Liver (tissue), 8 donors: ENCODE measurements at regions not wholly inside any gene's neighbourhood (a gene's known extent, or its start where the extent isn't known, plus 50 kb on each side); places are given as distances from the start of the nearest gene placed in this dataset.

Source experiments
- DNase-seq: peaks from one replicate; pipeline ENCODE4 v3.0.0-alpha.2; 2017; ENCODE audit warnings: low spot score
- H3K27ac ChIP-seq, 2 donors: one replicate each; pipeline ENCODE4 v1.7.0; 2013; ENCODE audit warnings: inconsistent platforms in 2 of 2, low read length in 2 of 2, control low read depth in 1 of 2, low read depth in 1 of 2, mild to moderate bottlenecking in 1 of 2
- H3K27me3 ChIP-seq, 4 donors: one replicate each; pipeline versions ENCODE4 v1.6.1 to v1.7.0; 2013; ENCODE audit warnings: low read length in 3 of 4, inconsistent platforms in 1 of 4, mild to moderate bottlenecking in 1 of 4, moderate library complexity in 1 of 4; ENCODE audit not compliant: control insufficient read depth in 4 of 4, insufficient read depth in 4 of 4
- H3K36me3 ChIP-seq, 4 donors: one replicate each; pipeline versions ENCODE4 v1.6.1 to v1.7.0; 2013; ENCODE audit warnings: low read length in 3 of 4, mild to moderate bottlenecking in 3 of 4, low read depth in 1 of 4, moderate library complexity in 1 of 4; ENCODE audit not compliant: control insufficient read depth in 4 of 4, insufficient read depth in 3 of 4
- H3K4me1 ChIP-seq, 4 donors: one replicate each; pipeline versions ENCODE4 v1.6.1 to v1.7.0; 2013; ENCODE audit warnings: low read length in 3 of 4, mild to moderate bottlenecking in 3 of 4, moderate library complexity in 1 of 4; ENCODE audit not compliant: control insufficient read depth in 4 of 4, insufficient read depth in 4 of 4
- H3K4me3 ChIP-seq, 3 donors: one replicate each; pipeline versions ENCODE4 v1.6.1 to v1.7.0; 2013; ENCODE audit warnings: low read length in 3 of 3, control low read depth in 1 of 3, low read depth in 1 of 3, mild to moderate bottlenecking in 1 of 3
- H3K9ac ChIP-seq, 2 donors: one replicate each; pipeline ENCODE4 v1.7.0; 2013; ENCODE audit warnings: low read length in 2 of 2, mild to moderate bottlenecking in 2 of 2, moderate library complexity in 2 of 2, control low read depth in 1 of 2, low read depth in 1 of 2
- H3K9me3 ChIP-seq, 4 donors: one replicate each; pipeline versions ENCODE4 v1.6.1 to v1.7.0; 2013; ENCODE audit warnings: low read length in 3 of 4; ENCODE audit not compliant: control insufficient read depth in 4 of 4
- ATF3 ChIP-seq: IDR thresholded peaks from 2 replicates; pipeline ENCODE4 v1.6.1; 2016; ENCODE audit warnings: antibody characterized with exemption
- CTCF ChIP-seq: fragments of 150-350 bp; IDR thresholded peaks from 2 replicates; pipeline ENCODE4 v1.5.1; 2017; ENCODE audit warnings: improper control_type of control experiment, low read depth, low read length; ENCODE audit not compliant: missing input control
- EGR1 ChIP-seq, 2 donors: IDR thresholded peaks; 2 replicates each; pipeline ENCODE4 v1.6.1; 2016 to 2018; ENCODE audit warnings: antibody characterized with exemption in 2 of 2, low read depth in 2 of 2
- FOXA1 ChIP-seq: IDR thresholded peaks from 2 replicates; pipeline ENCODE4 v1.6.1; 2016; ENCODE audit warnings: antibody characterized with exemption
- FOXA2 ChIP-seq: IDR thresholded peaks from 2 replicates; pipeline ENCODE4 v1.6.1; 2016; ENCODE audit warnings: antibody characterized with exemption
- GABPA ChIP-seq, 2 donors: IDR thresholded peaks in 1 of 2; conservative IDR thresholded peaks in 1 of 2; 2 replicates each; pipeline ENCODE4 v1.6.1; 2016; ENCODE audit warnings: antibody characterized with exemption in 2 of 2, mild to moderate bottlenecking in 1 of 2, moderate library complexity in 1 of 2
- HNF4A ChIP-seq, 2 donors: conservative IDR thresholded peaks; 2 replicates each; pipeline ENCODE4 v1.6.1; 2016; ENCODE audit warnings: antibody characterized with exemption in 2 of 2, mild to moderate bottlenecking in 2 of 2
- HNF4G ChIP-seq: IDR thresholded peaks from 2 replicates; pipeline ENCODE4 v1.6.1; 2016; ENCODE audit warnings: antibody characterized with exemption
- JUND ChIP-seq, 2 donors: IDR thresholded peaks; 2 replicates each; pipeline ENCODE4 v1.6.1; 2016; ENCODE audit warnings: antibody characterized with exemption in 2 of 2
- NR2F2 ChIP-seq: IDR thresholded peaks from 2 replicates; pipeline ENCODE4 v1.6.1; 2016; ENCODE audit warnings: antibody characterized with exemption
- RAD21 ChIP-seq, 2 donors: IDR thresholded peaks; 2 replicates each; pipeline ENCODE4 v1.6.1; 2016; ENCODE audit warnings: antibody characterized with exemption in 2 of 2, mild to moderate bottlenecking in 2 of 2
- RXRA ChIP-seq, 2 donors: IDR thresholded peaks; 2 replicates each; pipeline ENCODE4 v1.6.1; 2017 to 2018; ENCODE audit warnings: antibody characterized with exemption in 2 of 2, mild to moderate bottlenecking in 1 of 2
- SP1 ChIP-seq: IDR thresholded peaks from 2 replicates; pipeline ENCODE4 v1.6.1; 2018; ENCODE audit warnings: antibody characterized with exemption, mild to moderate bottlenecking
- TAF1 ChIP-seq: conservative IDR thresholded peaks from 2 replicates; pipeline ENCODE4 v1.6.1; 2016; ENCODE audit warnings: antibody characterized with exemption, mild to moderate bottlenecking
- YY1 ChIP-seq: IDR thresholded peaks from 2 replicates; pipeline ENCODE4 v1.6.1; 2016; ENCODE audit warnings: antibody characterized with exemption, mild to moderate bottlenecking
- ZBTB33 ChIP-seq: IDR thresholded peaks from 2 replicates; pipeline ENCODE4 v1.6.1; 2016; ENCODE audit warnings: antibody characterized with exemption
- WGBS: extraction: QIAGEN DNeasy Blood & Tissue Kit; methylation state at CpG from one replicate; pipeline ENCODE4 v1.1.7; 2013; 5-methylcytosine and 5-hydroxymethylcytosine counted together
- TF ChIP-seq, protein P1 (sequence below): IDR thresholded peaks from 2 replicates; pipeline ENCODE4 v1.6.1; 2016; ENCODE audit warnings: antibody characterized with exemption, mild to moderate bottlenecking
- TF ChIP-seq, protein P2 (sequence below): IDR thresholded peaks from 2 replicates; pipeline ENCODE4 v1.6.1; 2016; ENCODE audit warnings: antibody characterized with exemption
- donor health status: healthy.
- donor health status: healthy.
- donor health status: healthy.
- donor health status: healthy.
- donor health status: healthy.

GRCh38 chr7:142618655-142619351, 130.5 kb upstream of the PRSS1 start:
- WGBS: 76% methylated on average over 9 of the region's 9 CpGs
- Histone ChIP-seq H3K27me3 (peaks cover 0 to 8% (median 2%) of the 10 kb centered on the region in 4 donors), H3K9me3 (no peaks in the 10 kb centered on the region), H3K4me1 (no peaks in the 10 kb centered on the region), H3K4me3 (no peak overlapping the region), H3K27ac (no peak overlapping the region), H3K9ac (no peak overlapping the region), H3K36me3 (no peaks in the 10 kb centered on the region)
- no peak for DNase-seq
- TF ChIP-seq YY1 (no peak), TAF1 (no peak), CTCF (no peak), HNF4A (conservative IDR thresholded peaks at IDR 0.05) (no peak)

- DNase-seq: no peak
- no peaks in the 10 kb centered on the region for H3K4me1 ChIP-seq
- TF ChIP-seq CTCF (no peak), SP1 (no peak), FOXA2 (no peak), RAD21 (IDR thresholded peaks at IDR 0.05) (no peak), ATF3 (no peak), YY1 (no peak), NR2F2 (no peak), FOXA1 (no peak), GABPA (IDR thresholded peaks at IDR 0.05 in 1 of 2, conservative IDR thresholded peaks at IDR 0.05 in 1 of 2) (no peak), TAF1 (no peak), EGR1 (IDR thresholded peaks at IDR 0.05; ENCODE audit: low read depth in 2 of 2) (no peak), HNF4A (conservative IDR thresholded peaks at IDR 0.05) (no peak), HNF4G (no peak), JUND (IDR thresholded peaks at IDR 0.05) (no peak), ZBTB33 (no peak), RXRA (IDR thresholded peaks at IDR 0.05) (no peak)
- TF ChIP-seq, protein P1, sequence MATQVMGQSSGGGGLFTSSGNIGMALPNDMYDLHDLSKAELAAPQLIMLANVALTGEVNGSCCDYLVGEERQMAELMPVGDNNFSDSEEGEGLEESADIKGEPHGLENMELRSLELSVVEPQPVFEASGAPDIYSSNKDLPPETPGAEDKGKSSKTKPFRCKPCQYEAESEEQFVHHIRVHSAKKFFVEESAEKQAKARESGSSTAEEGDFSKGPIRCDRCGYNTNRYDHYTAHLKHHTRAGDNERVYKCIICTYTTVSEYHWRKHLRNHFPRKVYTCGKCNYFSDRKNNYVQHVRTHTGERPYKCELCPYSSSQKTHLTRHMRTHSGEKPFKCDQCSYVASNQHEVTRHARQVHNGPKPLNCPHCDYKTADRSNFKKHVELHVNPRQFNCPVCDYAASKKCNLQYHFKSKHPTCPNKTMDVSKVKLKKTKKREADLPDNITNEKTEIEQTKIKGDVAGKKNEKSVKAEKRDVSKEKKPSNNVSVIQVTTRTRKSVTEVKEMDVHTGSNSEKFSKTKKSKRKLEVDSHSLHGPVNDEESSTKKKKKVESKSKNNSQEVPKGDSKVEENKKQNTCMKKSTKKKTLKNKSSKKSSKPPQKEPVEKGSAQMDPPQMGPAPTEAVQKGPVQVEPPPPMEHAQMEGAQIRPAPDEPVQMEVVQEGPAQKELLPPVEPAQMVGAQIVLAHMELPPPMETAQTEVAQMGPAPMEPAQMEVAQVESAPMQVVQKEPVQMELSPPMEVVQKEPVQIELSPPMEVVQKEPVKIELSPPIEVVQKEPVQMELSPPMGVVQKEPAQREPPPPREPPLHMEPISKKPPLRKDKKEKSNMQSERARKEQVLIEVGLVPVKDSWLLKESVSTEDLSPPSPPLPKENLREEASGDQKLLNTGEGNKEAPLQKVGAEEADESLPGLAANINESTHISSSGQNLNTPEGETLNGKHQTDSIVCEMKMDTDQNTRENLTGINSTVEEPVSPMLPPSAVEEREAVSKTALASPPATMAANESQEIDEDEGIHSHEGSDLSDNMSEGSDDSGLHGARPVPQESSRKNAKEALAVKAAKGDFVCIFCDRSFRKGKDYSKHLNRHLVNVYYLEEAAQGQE: no peak
- TF ChIP-seq, protein P2, sequence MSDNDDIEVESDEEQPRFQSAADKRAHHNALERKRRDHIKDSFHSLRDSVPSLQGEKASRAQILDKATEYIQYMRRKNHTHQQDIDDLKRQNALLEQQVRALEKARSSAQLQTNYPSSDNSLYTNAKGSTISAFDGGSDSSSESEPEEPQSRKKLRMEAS: no peak
- no peaks in the 10 kb centered on the region for H3K36me3 ChIP-seq
- H3K9me3 ChIP-seq: no peaks in the 10 kb centered on the region
- WGBS: 82% methylated on average over 2 of the region's 2 CpGs
- H3K9ac ChIP-seq: no peak overlapping the region
- H3K4me3 ChIP-seq: no peak overlapping the region
- H3K27me3 ChIP-seq: peaks cover 0 to 4% (median 2%) of the 10 kb centered on the region in 4 donors
- no peak overlapping the region for H3K27ac ChIP-seq
Measured at GRCh38 chr7:142616842-142617241, 132.4 kb upstream of the PRSS1 start.
